H1 (cell line): ENCODE measurements at regions not wholly inside any gene's neighbourhood (a gene's known extent, or its start where the extent isn't known, plus 50 kb on each side); places are given as distances from the start of the nearest gene placed in this dataset.

Source experiments
- CTCF ChIA-PET: fragments of 300-600 bp; sonication (Branson Sonifier 250); formaldehyde crosslinking; loops from one replicate; lab custom pipeline; 2021; ENCODE audit not compliant: partially characterized antibody; lab: Charles Lee
- POLR2A ChIA-PET: fragments of 300-600 bp; sonication (Branson Sonifier 250); formaldehyde crosslinking; loops from one replicate; lab custom pipeline; 2021; ENCODE audit warnings: inconsistent platforms; ENCODE audit not compliant: partially characterized antibody; lab: Charles Lee
- DNase-seq, 2 experiments: peaks; one replicate each; pipeline versions ENCODE4 v3.0.0 to v3.0.0-alpha.2; 2010 to 2022; ENCODE audit warnings: low spot score in 2 of 2, low read depth in 1 of 2, mixed read lengths in 1 of 2
- FAIRE-seq: peaks from 2 replicates; lab custom pipeline; 2011; peaks lifted over from hg19 to GRCh38; lab: Jason Lieb, UNC
- H2AFZ ChIP-seq: 2 replicates; pipeline ENCODE4 v1.8.1; 2012; ENCODE audit warnings: low read length, inconsistent platforms
- H2AK5ac ChIP-seq: 2 replicates; pipeline ENCODE4 v1.6.1; 2013; ENCODE audit warnings: low read depth, low read length
- H2BK120ac ChIP-seq: replicated peaks from 2 replicates; pipeline ENCODE3; 2013; ENCODE audit warnings: low read depth, low read length, inconsistent platforms
- H2BK12ac ChIP-seq: 2 replicates; pipeline ENCODE4 v1.6.1; 2013; ENCODE audit warnings: low read depth, low read length
- H2BK15ac ChIP-seq: 2 replicates; pipeline ENCODE4 v1.6.1; 2013; ENCODE audit warnings: low read length
- H2BK20ac ChIP-seq: 2 replicates; pipeline ENCODE4 v1.6.1; 2013; ENCODE audit warnings: low read length
- H2BK5ac ChIP-seq: 2 replicates; pipeline ENCODE4 v1.6.1; 2013; ENCODE audit warnings: low read depth, low read length
- H3K14ac ChIP-seq: 2 replicates; pipeline ENCODE4 v1.6.1; 2013; ENCODE audit warnings: inconsistent platforms; ENCODE audit not compliant: insufficient read length
- H3K18ac ChIP-seq: 2 replicates; pipeline ENCODE4 v1.6.1; 2013; ENCODE audit warnings: low read length; ENCODE audit errors: extremely low read depth
- H3K23ac ChIP-seq: 2 replicates; pipeline ENCODE4 v1.6.1; 2013; ENCODE audit warnings: inconsistent platforms; ENCODE audit not compliant: insufficient read length
- H3K23me2 ChIP-seq: 2 replicates; pipeline ENCODE4 v1.6.1; 2013; ENCODE audit warnings: low read depth, low read length
- H3K27ac ChIP-seq: 2 replicates; pipeline ENCODE4 v1.6.1; 2011; ENCODE audit warnings: low read depth, low read length, inconsistent platforms
- H3K27me3 ChIP-seq, 4 experiments: replicated peaks in 1 of 4; 1 replicate in 1 of 4; 2 replicates in 3 of 4; pipeline versions ENCODE4 v1.6.1 to v1.8.1; 2011 to 2013; ENCODE audit warnings: low read length in 3 of 4, mild to moderate bottlenecking in 3 of 4, inconsistent platforms in 2 of 4, mixed read lengths in 2 of 4, moderate library complexity in 1 of 4; ENCODE audit not compliant: control insufficient read depth in 3 of 4, insufficient read depth in 3 of 4; ENCODE audit errors: extremely low read depth in 1 of 4
- H3K36me3 ChIP-seq, 4 experiments: 2 replicates each; pipeline versions ENCODE4 v1.6.1 to v1.8.1; 2011 to 2013; ENCODE audit warnings: mild to moderate bottlenecking in 4 of 4, low read length in 3 of 4, moderate library complexity in 2 of 4, control low read depth in 1 of 4, inconsistent platforms in 1 of 4; ENCODE audit not compliant: insufficient read depth in 4 of 4, control insufficient read depth in 2 of 4
- H3K4ac ChIP-seq: replicated peaks from 2 replicates; pipeline ENCODE3; 2013; ENCODE audit warnings: low read length, low read depth, mixed read lengths, inconsistent platforms; ENCODE audit not compliant: insufficient read length
- H3K4me1 ChIP-seq, 4 experiments: replicated peaks in 1 of 4; 1 replicate in 1 of 4; 2 replicates in 3 of 4; pipeline versions ENCODE4 v1.6.1 to v1.8.1; 2011 to 2013; ENCODE audit warnings: low read length in 3 of 4, inconsistent platforms in 2 of 4, mixed read lengths in 1 of 4; ENCODE audit not compliant: insufficient read depth in 4 of 4, control insufficient read depth in 3 of 4
- H3K4me2 ChIP-seq, 2 experiments: 2 replicates each; pipeline versions ENCODE4 v1.6.1 to v1.8.1; 2011 to 2013; ENCODE audit warnings: low read depth in 2 of 2, low read length in 2 of 2, control low read depth in 1 of 2, inconsistent platforms in 1 of 2, mild to moderate bottlenecking in 1 of 2; ENCODE audit not compliant: insufficient read depth in 1 of 2
- H3K4me3 ChIP-seq, 4 experiments: fragments of 200-600, 300-600 bp in 1 of 4; sonication (generic), shearing (Covaris generic), sonication (Bioruptor Twin) in 1 of 4; 2 replicates each; pipeline versions ENCODE4 v1.5.1 to v1.8.1; 2011 to 2016; ENCODE audit warnings: low read length in 4 of 4, low read depth in 3 of 4, control low read depth in 2 of 4, inconsistent platforms in 2 of 4, mild to moderate bottlenecking in 2 of 4, mixed read lengths in 1 of 4, moderate library complexity in 1 of 4; ENCODE audit not compliant: insufficient read depth in 2 of 4; ENCODE audit errors: extremely low read depth in 1 of 4
- H3K56ac ChIP-seq: replicated peaks from 2 replicates; pipeline ENCODE3; 2013; ENCODE audit warnings: low read depth, mild to moderate bottlenecking, mixed read lengths, low read length, inconsistent platforms; ENCODE audit not compliant: insufficient read length
- H3K79me1 ChIP-seq: 2 replicates; pipeline ENCODE4 v1.6.1; 2013; ENCODE audit warnings: low read depth, low read length, control low read depth
- H3K79me2 ChIP-seq, 2 experiments: 2 replicates each; pipeline versions ENCODE4 v1.6.1 to v1.8.1; 2012 to 2013; ENCODE audit warnings: low read length in 2 of 2, mild to moderate bottlenecking in 2 of 2, inconsistent platforms in 1 of 2; ENCODE audit not compliant: insufficient read depth in 2 of 2, control insufficient read depth in 1 of 2
- H3K9ac ChIP-seq, 4 experiments: replicated peaks in 1 of 4; 1 replicate in 1 of 4; 2 replicates in 3 of 4; pipeline versions ENCODE4 v1.6.1 to v1.8.1; 2011 to 2013; ENCODE audit warnings: low read depth in 3 of 4, low read length in 3 of 4, control low read depth in 2 of 4, mild to moderate bottlenecking in 2 of 4, moderate library complexity in 2 of 4, inconsistent platforms in 1 of 4; ENCODE audit errors: extremely low read depth in 1 of 4
- H3K9me3 ChIP-seq, 2 experiments: 2 replicates each; pipeline versions ENCODE4 v1.6.1 to v1.8.1; 2012 to 2013; ENCODE audit warnings: mild to moderate bottlenecking in 2 of 2, moderate library complexity in 2 of 2, control low read depth in 1 of 2, inconsistent platforms in 1 of 2, low read depth in 1 of 2, low read length in 1 of 2, mixed read lengths in 1 of 2; ENCODE audit not compliant: insufficient read depth in 2 of 2
- H4K20me1 ChIP-seq, 2 experiments: replicated peaks in 1 of 2; 2 replicates each; pipeline versions ENCODE3 to v1.8.1; 2011 to 2013; ENCODE audit warnings: inconsistent platforms in 2 of 2, low read length in 2 of 2, mild to moderate bottlenecking in 1 of 2; ENCODE audit not compliant: insufficient read depth in 2 of 2, control insufficient read depth in 1 of 2
- H4K5ac ChIP-seq: 2 replicates; pipeline ENCODE4 v1.6.1; 2013; ENCODE audit warnings: low read length, low read depth, mixed read lengths, inconsistent platforms; ENCODE audit not compliant: insufficient read length
- H4K8ac ChIP-seq: 2 replicates; pipeline ENCODE4 v1.8.0; 2013; ENCODE audit warnings: mild to moderate bottlenecking, moderate library complexity, low read length, inconsistent platforms; ENCODE audit not compliant: insufficient read depth; ENCODE audit errors: extremely low read depth
- H4K91ac ChIP-seq: replicated peaks from 2 replicates; pipeline ENCODE3; 2013; ENCODE audit warnings: low read length, mixed read lengths, inconsistent platforms; ENCODE audit not compliant: insufficient read length
- BCL11A ChIP-seq, 2 experiments: IDR thresholded peaks; one replicate each; pipeline ENCODE4 v1.6.1; 2011; ENCODE audit warnings: low read depth in 2 of 2, low read length in 2 of 2, mild to moderate bottlenecking in 2 of 2
- POU5F1 ChIP-seq: IDR thresholded peaks from 2 replicates; pipeline ENCODE4 v1.6.1; 2011; ENCODE audit warnings: low read depth, mild to moderate bottlenecking, low read length, moderate library complexity
- RBBP5 ChIP-seq: IDR thresholded peaks from 2 replicates; pipeline ENCODE4 v1.7.1; 2012; ENCODE audit warnings: low read depth, mild to moderate bottlenecking, inconsistent platforms, low read length, moderate library complexity, borderline replicate concordance
- SIN3A ChIP-seq, 2 experiments: IDR thresholded peaks in 1 of 2; conservative IDR thresholded peaks in 1 of 2; 2 replicates each; pipeline ENCODE4 v1.6.1; 2011 to 2012; ENCODE audit warnings: low read length in 2 of 2, improper control_type of control experiment in 1 of 2, low read depth in 1 of 2, mild to moderate bottlenecking in 1 of 2
- SIX5 ChIP-seq: IDR thresholded peaks from 2 replicates; pipeline ENCODE4 v1.6.1; 2011; ENCODE audit warnings: mild to moderate bottlenecking, low read depth, low read length
- SP4 ChIP-seq: IDR thresholded peaks from 2 replicates; pipeline ENCODE4 v1.6.1; 2012; ENCODE audit warnings: low read length, inconsistent platforms
- WGBS, 2 experiments: shearing (Covaris generic) in 1 of 2; methylation state at CpG; one replicate each; pipeline versions ENCODE4 v1.1.6 to v1.1.7; 2013 to 2015; ENCODE audit warnings: low lambda C conversion rate in 2 of 2, mixed read lengths in 2 of 2, inconsistent platforms in 1 of 2, low coverage in 1 of 2, missing lambda C conversion rate in 1 of 2; ENCODE audit not compliant: insufficient replicate concordance in 2 of 2, insufficient coverage in 1 of 2, insufficient read length in 1 of 2; ENCODE audit errors: extremely low coverage in 1 of 2, missing lambda C conversion rate in 1 of 2; 5-methylcytosine and 5-hydroxymethylcytosine counted together

- no peak overlapping the region for H4K8ac ChIP-seq
Observed at GRCh38 chr5:33046091-33046490, 335.0 kb downstream of the NPR3 start.

More at GRCh38 chr5:33046091-33046490, 335.0 kb downstream of the NPR3 start:
- Histone ChIP-seq H3K9me3 (no peaks in the 10 kb centered on the region), H3K79me2 (no peaks in the 10 kb centered on the region), H2BK15ac (no peak overlapping the region), H3K18ac (no peak overlapping the region), H2BK12ac (no peak overlapping the region), H3K23ac (no peak overlapping the region), H2AFZ (no peak overlapping the region), H3K27ac (no peak overlapping the region), H3K14ac (no peak overlapping the region), H3K36me3 (no peaks in the 10 kb centered on the region), H4K5ac (no peak overlapping the region), H2AK5ac (no peak overlapping the region), H4K91ac (no peak overlapping the region), H3K4ac (no peak overlapping the region), H4K20me1 (no peaks in the 10 kb centered on the region), H3K4me1 (no peaks in the 10 kb centered on the region), H2BK20ac (no peak overlapping the region), H3K79me1 (no peaks in the 10 kb centered on the region), H3K23me2 (no peaks in the 10 kb centered on the region), H3K9ac (no peak overlapping the region), H3K56ac (no peak overlapping the region), H3K4me2 (no peak overlapping the region), H3K4me3 (no peak overlapping the region), H3K27me3 (no peaks in the 10 kb centered on the region), H2BK5ac (no peak overlapping the region), H2BK120ac (no peak overlapping the region)
- CTCF ChIA-PET = interaction anchor here (0.6 kb wide), 1 partner anchor 235 kb away, joined by 3 read pairs; no protein-coding TSS in a partner anchor
- POLR2A ChIA-PET = no interaction called here
- WGBS, 2 experiments = 86% methylated on average over 2 of the region's 2 CpGs; no CpG with 5 or more reads in 1 of the 2 experiments
- DNase-seq (no peak), FAIRE-seq (no peak)
- TF ChIP-seq SIX5 = no peak
- TF ChIP-seq BCL11A (IDR thresholded peaks at IDR 0.05; ENCODE audit: low read depth in 2 of 2, low read length in 2 of 2) = no peak
- no peak for TF ChIP-seq SP4
- TF ChIP-seq SIN3A (conservative IDR thresholded peaks at IDR 0.05 in 1 of 2, IDR thresholded peaks at IDR 0.05 in 1 of 2; ENCODE audit: low read depth in 1 of 2, low read length in 2 of 2) = no peak
- no peak for TF ChIP-seq RBBP5
- TF ChIP-seq POU5F1 = no peak
